ENCODE measurements at regions not wholly inside any gene's neighbourhood (a gene's known extent, or its start where the extent isn't known, plus 50 kb on each side); places are given as distances from the start of the nearest gene placed in this dataset.

DNA sequence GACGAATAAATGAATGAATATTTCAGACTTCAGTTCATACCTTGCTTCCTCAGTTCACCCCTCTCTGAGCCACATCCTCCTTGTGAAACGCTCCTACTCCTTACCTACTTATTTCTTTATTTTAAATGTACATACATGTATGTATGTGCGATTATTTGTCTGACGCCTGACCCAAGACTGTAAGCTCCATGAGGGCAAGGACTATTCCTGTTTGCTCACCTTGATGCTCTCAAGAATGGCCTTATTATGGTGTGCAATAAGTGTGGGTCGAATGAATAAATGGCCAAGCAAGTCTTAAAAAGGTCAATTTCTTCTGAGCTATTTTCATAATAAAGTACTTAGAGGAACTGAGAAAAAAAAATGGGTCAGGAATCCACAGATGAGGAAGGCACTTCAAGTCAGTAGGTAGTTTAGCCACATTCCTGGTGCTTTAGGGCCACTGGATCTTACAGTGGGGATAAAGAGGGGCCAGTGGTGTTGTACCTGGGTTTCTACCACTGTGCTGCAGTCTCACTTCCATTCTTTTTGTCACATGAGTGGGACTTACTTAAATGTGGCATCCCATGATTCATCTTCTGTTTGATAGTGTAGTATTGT, 74.7 kb downstream of the SDC1 start:
- DNase-seq (ENCODE audit: low spot score) = no peak

DNA sequence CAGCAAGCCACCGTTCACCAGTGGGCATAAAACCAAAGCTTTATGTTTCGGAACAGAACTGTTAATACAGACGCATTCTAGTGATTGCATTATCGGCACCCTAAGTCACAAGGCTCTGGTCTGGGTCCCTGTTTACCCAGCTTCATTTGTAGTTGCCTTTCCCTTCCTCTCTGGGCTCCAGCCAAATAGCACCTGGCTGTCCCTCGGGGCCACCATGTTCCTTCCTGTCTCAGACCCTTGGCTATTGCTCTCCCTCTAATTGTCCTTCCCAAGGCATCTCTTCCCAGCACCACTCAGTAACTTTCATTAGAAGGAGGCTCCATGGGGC, 75.3 kb downstream of the SDC1 start:
- no peak for DNase-seq (ENCODE audit: low spot score)

- DNase-seq (ENCODE audit: low spot score) = no peak
Observed at GRCh38 chr2:20148923-20149702, 75.8 kb downstream of the SDC1 start.

DNA sequence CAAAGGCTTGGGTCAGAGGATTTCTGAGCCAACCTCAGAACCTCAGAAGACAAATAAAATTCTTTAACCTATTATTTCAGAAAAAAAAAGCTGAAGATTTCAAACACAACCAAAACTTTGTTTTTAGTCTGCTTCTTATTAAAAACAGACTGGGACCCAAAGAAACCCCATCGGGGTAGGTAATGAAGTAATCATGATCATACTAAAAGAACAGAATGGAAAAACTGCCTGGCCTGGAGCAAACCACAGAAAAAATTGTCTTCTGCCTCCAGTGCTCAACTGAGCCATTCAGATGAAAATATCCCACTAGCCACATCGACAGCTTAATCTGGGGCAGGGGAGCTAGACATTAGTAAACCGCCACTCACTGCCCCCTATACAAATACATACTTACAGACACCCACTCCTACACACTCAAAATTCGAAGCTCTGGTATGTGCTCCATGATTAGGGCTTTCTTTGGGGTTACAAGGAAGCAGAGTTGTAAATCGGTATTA, 76.5 kb downstream of the SDC1 start:
- DNase-seq (ENCODE audit: low spot score) = no peak

GRCh38 chr2:20147351-20147750, 77.6 kb downstream of the SDC1 start:
- DNase-seq (ENCODE audit: low spot score) = no peak

- no peak for DNase-seq (ENCODE audit: low spot score)
Observed at GRCh38 chr2:20146401-20146800, 78.5 kb downstream of the SDC1 start.

GRCh38 chr2:20145497-20146193, 79.3 kb downstream of the SDC1 start:
- DNase-seq (ENCODE audit: low spot score) = no peak

DNA sequence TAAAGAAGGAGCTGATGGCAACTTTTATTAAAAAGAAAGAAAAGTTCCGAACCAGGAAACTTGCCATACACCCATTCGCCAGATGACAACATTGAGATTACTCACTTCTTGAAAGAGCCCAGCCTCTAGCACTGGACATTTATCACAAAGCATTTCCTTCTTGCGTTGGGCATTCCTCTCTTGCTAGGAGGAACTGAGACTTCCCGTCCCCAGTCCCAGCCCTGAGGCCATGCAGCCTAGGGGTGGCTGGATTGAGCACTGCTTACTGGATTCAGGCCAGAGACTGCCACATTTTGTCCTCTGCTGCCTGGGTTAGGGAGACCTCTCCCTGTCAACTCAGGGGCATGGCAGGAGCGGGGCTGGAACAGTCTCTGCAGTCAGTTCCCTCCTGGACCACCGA, 80.1 kb downstream of the SDC1 start:
- no peak for DNase-seq (ENCODE audit: low spot score)

- DNase-seq (ENCODE audit: low spot score) = no peak
Observed at GRCh38 chr2:20144196-20144595, 80.7 kb downstream of the SDC1 start.

DNA sequence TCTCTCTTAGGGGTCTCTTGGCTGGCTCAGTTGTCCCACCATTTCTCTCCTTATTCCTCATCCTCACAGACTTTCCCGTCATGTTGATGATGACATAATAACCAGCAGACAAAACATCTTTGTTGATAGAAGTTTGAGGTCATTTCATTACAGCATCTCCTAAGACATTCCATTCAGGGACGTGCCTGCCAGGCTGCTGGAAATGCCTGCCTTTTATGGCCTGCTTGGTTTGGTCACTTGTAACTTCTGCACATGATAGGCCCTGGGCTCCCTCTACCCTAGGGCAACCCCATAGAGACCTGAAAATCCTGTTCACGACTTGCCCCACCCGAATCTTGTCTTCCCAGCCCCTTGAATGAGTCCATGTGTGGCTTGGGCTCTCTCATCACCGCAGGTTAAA, 81.7 kb downstream of the SDC1 start:
- no peak for DNase-seq (ENCODE audit: low spot score)

DNA sequence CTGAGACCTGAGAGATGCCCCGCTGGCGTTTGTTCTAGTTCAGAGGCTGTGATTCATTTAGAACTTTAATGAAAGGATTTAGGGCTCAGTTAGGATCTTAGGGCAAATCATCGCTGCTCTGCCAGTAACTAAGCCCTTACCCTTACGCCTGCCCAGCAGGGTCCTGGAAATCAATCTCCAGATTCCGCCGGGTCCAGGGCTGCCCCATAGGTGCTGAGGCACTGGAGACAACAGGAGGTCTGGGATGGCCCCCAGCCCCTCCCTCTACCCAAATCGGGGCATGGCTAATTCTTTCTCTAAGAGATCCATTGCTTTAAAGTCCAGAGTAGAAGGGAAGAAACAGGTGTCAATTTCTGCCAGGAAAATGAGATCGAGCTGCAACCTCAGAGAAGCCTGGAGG, 83.1 kb downstream of the SDC1 start:
- DNase-seq (ENCODE audit: low spot score) = no peak

- DNase-seq (ENCODE audit: low spot score) = peak; percentile 47
Observed at GRCh38 chr2:20141056-20141762, 83.7 kb downstream of the SDC1 start.

- no peak for DNase-seq (ENCODE audit: low spot score)
Observed at GRCh38 chr2:20140321-20141055, 84.4 kb downstream of the SDC1 start.

DNA sequence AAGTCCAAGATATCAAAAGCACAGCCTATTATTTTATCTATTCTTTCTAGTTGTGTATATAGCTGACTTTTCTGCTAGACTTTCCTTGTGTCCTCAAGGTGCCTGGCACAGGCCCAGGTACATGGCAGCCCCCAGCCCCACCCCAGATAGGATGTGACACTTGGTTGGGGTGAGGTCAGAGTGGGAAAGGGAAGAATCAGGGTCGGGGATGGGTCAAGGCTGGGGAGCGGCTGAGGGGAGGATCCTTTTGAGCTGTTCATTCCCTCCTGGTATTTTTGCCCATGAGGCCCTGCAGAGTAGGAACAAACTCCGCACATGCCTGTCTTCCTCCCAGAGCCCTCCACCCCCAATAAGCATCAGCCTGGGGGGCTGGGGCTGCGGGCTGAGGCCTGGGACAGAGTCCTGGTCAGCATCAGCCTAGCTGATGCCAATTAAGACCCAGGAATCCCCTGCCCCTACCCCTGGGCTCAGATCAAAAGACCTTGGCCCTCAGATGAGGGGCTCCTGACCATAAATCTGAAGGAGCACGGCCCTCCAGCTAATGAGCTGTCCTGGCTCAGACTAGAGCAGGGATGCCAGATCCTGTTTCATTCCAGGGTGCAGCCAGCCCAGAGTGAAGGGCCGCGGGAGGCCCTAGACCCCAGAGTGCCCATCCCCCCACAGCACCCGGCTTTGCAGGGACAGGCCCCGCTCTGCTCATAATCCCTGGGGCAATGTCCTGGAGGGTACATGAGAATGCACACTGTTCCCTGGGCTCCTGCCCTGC, 85.3 kb downstream of the SDC1 start:
- no peak for DNase-seq (ENCODE audit: low spot score)

DNA sequence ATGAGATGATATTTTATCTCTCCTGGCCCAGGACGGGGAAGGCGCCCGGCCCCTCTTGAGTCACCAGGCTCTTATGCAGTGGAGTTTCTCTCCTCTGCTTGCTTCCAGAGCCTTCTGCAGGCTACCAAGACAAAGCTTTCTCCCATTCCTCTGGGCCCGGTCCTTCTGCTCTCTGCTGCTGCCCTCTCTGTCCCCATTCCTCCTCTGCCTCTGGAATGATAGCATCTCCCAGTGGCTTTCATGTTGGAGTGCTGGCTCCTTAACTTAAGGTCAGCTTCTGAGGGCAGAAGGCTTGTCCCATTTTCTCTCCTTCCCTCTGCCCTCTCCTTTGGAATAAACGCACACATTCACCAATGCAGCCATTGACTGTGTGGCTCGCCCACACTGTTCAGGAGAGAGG, 86.2 kb downstream of the SDC1 start:
- no peak for DNase-seq (ENCODE audit: low spot score)

DNA sequence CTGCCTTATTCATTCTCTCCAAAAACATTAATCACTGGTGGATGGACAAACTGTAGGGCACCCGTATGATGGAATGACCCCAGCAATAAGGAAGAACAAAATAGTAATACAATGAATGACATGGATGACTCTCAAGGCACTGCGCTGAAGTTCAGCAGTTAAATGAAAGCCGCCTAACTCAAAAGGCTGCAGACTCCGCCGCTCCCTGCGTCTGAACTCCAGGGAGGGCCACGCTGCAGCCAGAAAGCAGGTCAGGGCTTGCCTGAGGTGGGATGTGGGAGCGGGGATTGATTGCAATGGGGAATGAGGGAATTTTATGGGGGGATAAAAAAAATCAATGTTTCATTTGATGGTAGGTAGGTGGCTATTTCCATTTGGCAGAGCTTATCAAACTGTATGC, 86.5 kb upstream of the LAPTM4A start:
- DNase-seq (ENCODE audit: low spot score) = no peak

- DNase-seq (ENCODE audit: low spot score) = no peak
Observed at GRCh38 chr2:20137131-20137571, 85.7 kb upstream of the LAPTM4A start.

DNA sequence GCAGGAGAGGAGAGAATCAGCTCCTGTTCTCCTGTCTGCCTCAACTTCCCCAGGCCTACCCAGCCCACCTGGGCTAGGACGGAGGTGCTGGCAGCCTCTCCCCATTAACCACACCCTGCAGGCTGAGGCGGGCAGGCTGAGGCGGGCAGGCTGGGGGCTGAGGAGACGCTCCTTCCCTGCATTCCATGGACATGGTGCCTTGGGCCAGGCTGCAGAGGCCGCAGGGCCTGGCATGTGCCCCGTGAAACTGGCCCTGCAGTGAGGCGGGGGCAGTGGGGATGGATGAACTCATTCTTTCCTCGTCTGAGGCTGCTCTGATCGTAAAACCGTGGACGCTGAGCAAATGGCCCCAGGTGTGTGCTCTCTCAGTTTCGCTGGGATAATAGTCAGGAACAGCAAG, 84.7 kb upstream of the LAPTM4A start:
- no peak for DNase-seq (ENCODE audit: low spot score)

DNA sequence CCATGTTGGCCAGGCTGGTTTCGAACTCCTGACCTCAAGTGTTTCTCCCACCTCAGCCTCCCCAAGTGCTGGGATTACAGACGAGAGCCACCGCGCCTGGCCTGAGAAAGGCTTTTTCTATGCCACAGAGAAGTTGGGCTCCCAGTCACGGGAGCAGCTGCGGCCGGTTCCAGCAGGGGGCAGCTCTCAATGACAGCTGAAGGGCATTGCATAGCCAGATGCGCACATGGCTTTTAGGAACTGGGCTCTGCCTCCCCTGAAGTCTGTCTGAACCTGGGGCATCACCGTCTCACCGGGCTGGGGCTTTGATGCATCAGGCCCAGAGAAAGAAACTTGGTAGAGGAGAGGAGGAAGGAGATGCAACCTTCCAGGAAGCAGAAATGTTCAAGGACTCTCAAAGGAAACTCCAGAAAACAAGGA, 84.2 kb upstream of the LAPTM4A start:
- DNase-seq (ENCODE audit: low spot score) = peak; percentile 41

DNA sequence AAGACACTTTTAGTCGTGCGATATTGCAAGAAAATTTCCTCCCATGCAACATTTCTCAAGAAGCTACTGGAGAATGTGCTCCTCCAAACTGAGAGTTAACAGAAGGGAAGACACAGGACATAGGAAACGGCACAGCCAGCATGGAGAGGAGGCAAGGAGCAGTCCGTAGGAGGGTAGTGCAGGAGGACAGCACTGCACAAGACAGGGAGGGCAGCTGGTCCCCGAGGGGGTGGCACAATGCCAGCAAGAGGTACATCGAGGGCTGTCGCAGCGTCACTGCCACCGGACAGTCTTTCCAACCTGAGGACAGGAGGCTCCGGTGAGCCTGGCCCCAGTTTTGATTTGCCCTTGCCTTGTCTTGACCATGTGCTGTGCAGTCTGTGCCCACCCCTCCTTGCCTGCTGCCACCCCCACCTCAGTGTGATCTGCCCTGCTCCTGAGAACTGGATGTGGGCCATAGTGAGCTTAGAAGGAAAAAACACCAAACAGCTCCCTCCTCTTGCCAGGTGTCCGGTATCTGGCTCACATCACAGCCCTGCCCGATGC, 81.6 kb upstream of the LAPTM4A start:
- no peak for DNase-seq (ENCODE audit: low spot score)

Data from LoVo (cell line).